ENCODE measurements at regions not wholly inside any gene's neighbourhood (a gene's known extent, or its start where the extent isn't known, plus 50 kb on each side); places are given as distances from the start of the nearest gene placed in this dataset.

- no peak overlapping the region for H3K4me3 Mint-ChIP-seq
- ATAC-seq (no peak), DNase-seq (ENCODE audit: low spot score) (no peak)
- POLR2A ChIA-PET: no interaction called here
- peaks cover 18% of the 10 kb centered on the region for H3K4me1 Mint-ChIP-seq
- no peak for TF ChIP-seq ZNF512 (CRISPR knock-in tag; IDR thresholded peaks at IDR 0.05; ENCODE audit: borderline replicate concordance)
- TF ChIP-seq SMAD4 (CRISPR knock-in tag; IDR thresholded peaks at IDR 0.05): no peak
- TF ChIP-seq ZNF232 (CRISPR knock-in tag; IDR thresholded peaks at IDR 0.05): no peak
- TF ChIP-seq MAX (CRISPR knock-in tag; IDR thresholded peaks at IDR 0.05): no peak
- TF ChIP-seq SP1 (CRISPR knock-in tag; conservative IDR thresholded peaks at IDR 0.05): no peak
- peaks cover 47% of the 10 kb centered on the region for H3K9me3 Mint-ChIP-seq
- peaks cover 34% of the 10 kb centered on the region for H3K36me3 Mint-ChIP-seq
- H3K27ac Mint-ChIP-seq: no peak overlapping the region
- CTCF ChIA-PET: no interaction called here
- peaks cover 13% of the 10 kb centered on the region for H3K27me3 Mint-ChIP-seq (ENCODE audit: low read depth)
Measured at GRCh38 chr10:56091872-56092271, 269.2 kb downstream of the ZWINT start.

GRCh38 chr10:56090914-56091540 lies 270.0 kb downstream of the ZWINT start:
- TF ChIP-seq IRF2 (CRISPR knock-in tag; IDR thresholded peaks at IDR 0.05; ENCODE audit: borderline replicate concordance, low read depth): no peak
- no peak for TF ChIP-seq PREB (CRISPR knock-in tag; IDR thresholded peaks at IDR 0.05; ENCODE audit: borderline replicate concordance)
- TF ChIP-seq FOXP4 (CRISPR knock-in tag; IDR thresholded peaks at IDR 0.05): no peak
- TF ChIP-seq AR (CRISPR knock-in tag; IDR thresholded peaks at IDR 0.05): no peak
- no peak for TF ChIP-seq ZSCAN18 (CRISPR knock-in tag; IDR thresholded peaks at IDR 0.05)
- no peak for TF ChIP-seq MLX (CRISPR knock-in tag; IDR thresholded peaks at IDR 0.05)
- TF ChIP-seq JAZF1 (CRISPR knock-in tag; IDR thresholded peaks at IDR 0.05): no peak
- no peak for TF ChIP-seq IRF1 (CRISPR knock-in tag; IDR thresholded peaks at IDR 0.05)
- no peak for TF ChIP-seq NFATC4 (CRISPR knock-in tag; IDR thresholded peaks at IDR 0.05)
- no peak for TF ChIP-seq ZNF121 (CRISPR knock-in tag; IDR thresholded peaks at IDR 0.05)
- TF ChIP-seq JUN (CRISPR knock-in tag; IDR thresholded peaks at IDR 0.05): no peak
- ChIA-PET CTCF (no interaction called here), POLR2A (no interaction called here)
- peaks cover 34% of the 10 kb centered on the region for H3K36me3 Mint-ChIP-seq
- H3K27ac Mint-ChIP-seq: no peak overlapping the region
- no peak overlapping the region for H3K4me3 Mint-ChIP-seq
- H3K9me3 Mint-ChIP-seq: peaks cover 47% of the 10 kb centered on the region
- peaks cover 10% of the 10 kb centered on the region; the same call in 1 of the 2 replicates for H3K4me1 Mint-ChIP-seq
- no peak for ATAC-seq
- peaks cover 6% of the 10 kb centered on the region for H3K27me3 Mint-ChIP-seq (ENCODE audit: low read depth)
- no peak for DNase-seq (ENCODE audit: low spot score)

Measured in WTC11 (cell line).